H1 (cell line): ENCODE measurements at regions not wholly inside any gene's neighbourhood (a gene's known extent, or its start where the extent isn't known, plus 50 kb on each side); places are given as distances from the start of the nearest gene placed in this dataset.

ENCODE experiments used
- CTCF ChIA-PET: fragments of 300-600 bp; sonication (Branson Sonifier 250); formaldehyde crosslinking; loops from one replicate; lab custom pipeline; 2021; ENCODE audit not compliant: partially characterized antibody; lab: Charles Lee
- POLR2A ChIA-PET: fragments of 300-600 bp; sonication (Branson Sonifier 250); formaldehyde crosslinking; loops from one replicate; lab custom pipeline; 2021; ENCODE audit warnings: inconsistent platforms; ENCODE audit not compliant: partially characterized antibody; lab: Charles Lee
- DNase-seq, 2 experiments: peaks; one replicate each; pipeline versions ENCODE4 v3.0.0 to v3.0.0-alpha.2; 2010 to 2022; ENCODE audit warnings: low spot score in 2 of 2, low read depth in 1 of 2, mixed read lengths in 1 of 2
- FAIRE-seq: peaks from 2 replicates; lab custom pipeline; 2011; peaks lifted over from hg19 to GRCh38; lab: Jason Lieb, UNC
- H2AFZ ChIP-seq: 2 replicates; pipeline ENCODE4 v1.8.1; 2012; ENCODE audit warnings: low read length, inconsistent platforms
- H2AK5ac ChIP-seq: 2 replicates; pipeline ENCODE4 v1.6.1; 2013; ENCODE audit warnings: low read depth, low read length
- H2BK120ac ChIP-seq: replicated peaks from 2 replicates; pipeline ENCODE3; 2013; ENCODE audit warnings: low read depth, low read length, inconsistent platforms
- H2BK12ac ChIP-seq: 2 replicates; pipeline ENCODE4 v1.6.1; 2013; ENCODE audit warnings: low read depth, low read length
- H2BK15ac ChIP-seq: 2 replicates; pipeline ENCODE4 v1.6.1; 2013; ENCODE audit warnings: low read length
- H2BK20ac ChIP-seq: 2 replicates; pipeline ENCODE4 v1.6.1; 2013; ENCODE audit warnings: low read length
- H2BK5ac ChIP-seq: 2 replicates; pipeline ENCODE4 v1.6.1; 2013; ENCODE audit warnings: low read depth, low read length
- H3K14ac ChIP-seq: 2 replicates; pipeline ENCODE4 v1.6.1; 2013; ENCODE audit warnings: inconsistent platforms; ENCODE audit not compliant: insufficient read length
- H3K18ac ChIP-seq: 2 replicates; pipeline ENCODE4 v1.6.1; 2013; ENCODE audit warnings: low read length; ENCODE audit errors: extremely low read depth
- H3K23ac ChIP-seq: 2 replicates; pipeline ENCODE4 v1.6.1; 2013; ENCODE audit warnings: inconsistent platforms; ENCODE audit not compliant: insufficient read length
- H3K23me2 ChIP-seq: 2 replicates; pipeline ENCODE4 v1.6.1; 2013; ENCODE audit warnings: low read depth, low read length
- H3K27ac ChIP-seq: 2 replicates; pipeline ENCODE4 v1.6.1; 2011; ENCODE audit warnings: low read depth, low read length, inconsistent platforms
- H3K27me3 ChIP-seq, 4 experiments: replicated peaks in 1 of 4; 1 replicate in 1 of 4; 2 replicates in 3 of 4; pipeline versions ENCODE4 v1.6.1 to v1.8.1; 2011 to 2013; ENCODE audit warnings: low read length in 3 of 4, mild to moderate bottlenecking in 3 of 4, inconsistent platforms in 2 of 4, mixed read lengths in 2 of 4, moderate library complexity in 1 of 4; ENCODE audit not compliant: control insufficient read depth in 3 of 4, insufficient read depth in 3 of 4; ENCODE audit errors: extremely low read depth in 1 of 4
- H3K36me3 ChIP-seq, 4 experiments: 2 replicates each; pipeline versions ENCODE4 v1.6.1 to v1.8.1; 2011 to 2013; ENCODE audit warnings: mild to moderate bottlenecking in 4 of 4, low read length in 3 of 4, moderate library complexity in 2 of 4, control low read depth in 1 of 4, inconsistent platforms in 1 of 4; ENCODE audit not compliant: insufficient read depth in 4 of 4, control insufficient read depth in 2 of 4
- H3K4ac ChIP-seq: replicated peaks from 2 replicates; pipeline ENCODE3; 2013; ENCODE audit warnings: low read length, low read depth, mixed read lengths, inconsistent platforms; ENCODE audit not compliant: insufficient read length
- H3K4me1 ChIP-seq, 4 experiments: replicated peaks in 1 of 4; 1 replicate in 1 of 4; 2 replicates in 3 of 4; pipeline versions ENCODE4 v1.6.1 to v1.8.1; 2011 to 2013; ENCODE audit warnings: low read length in 3 of 4, inconsistent platforms in 2 of 4, mixed read lengths in 1 of 4; ENCODE audit not compliant: insufficient read depth in 4 of 4, control insufficient read depth in 3 of 4
- H3K4me2 ChIP-seq, 2 experiments: 2 replicates each; pipeline versions ENCODE4 v1.6.1 to v1.8.1; 2011 to 2013; ENCODE audit warnings: low read depth in 2 of 2, low read length in 2 of 2, control low read depth in 1 of 2, inconsistent platforms in 1 of 2, mild to moderate bottlenecking in 1 of 2; ENCODE audit not compliant: insufficient read depth in 1 of 2
- H3K4me3 ChIP-seq, 4 experiments: fragments of 200-600, 300-600 bp in 1 of 4; sonication (generic), shearing (Covaris generic), sonication (Bioruptor Twin) in 1 of 4; 2 replicates each; pipeline versions ENCODE4 v1.5.1 to v1.8.1; 2011 to 2016; ENCODE audit warnings: low read length in 4 of 4, low read depth in 3 of 4, control low read depth in 2 of 4, inconsistent platforms in 2 of 4, mild to moderate bottlenecking in 2 of 4, mixed read lengths in 1 of 4, moderate library complexity in 1 of 4; ENCODE audit not compliant: insufficient read depth in 2 of 4; ENCODE audit errors: extremely low read depth in 1 of 4
- H3K56ac ChIP-seq: replicated peaks from 2 replicates; pipeline ENCODE3; 2013; ENCODE audit warnings: low read depth, mild to moderate bottlenecking, mixed read lengths, low read length, inconsistent platforms; ENCODE audit not compliant: insufficient read length
- H3K79me1 ChIP-seq: 2 replicates; pipeline ENCODE4 v1.6.1; 2013; ENCODE audit warnings: low read depth, low read length, control low read depth
- H3K79me2 ChIP-seq, 2 experiments: 2 replicates each; pipeline versions ENCODE4 v1.6.1 to v1.8.1; 2012 to 2013; ENCODE audit warnings: low read length in 2 of 2, mild to moderate bottlenecking in 2 of 2, inconsistent platforms in 1 of 2; ENCODE audit not compliant: insufficient read depth in 2 of 2, control insufficient read depth in 1 of 2
- H3K9ac ChIP-seq, 4 experiments: replicated peaks in 1 of 4; 1 replicate in 1 of 4; 2 replicates in 3 of 4; pipeline versions ENCODE4 v1.6.1 to v1.8.1; 2011 to 2013; ENCODE audit warnings: low read depth in 3 of 4, low read length in 3 of 4, control low read depth in 2 of 4, mild to moderate bottlenecking in 2 of 4, moderate library complexity in 2 of 4, inconsistent platforms in 1 of 4; ENCODE audit errors: extremely low read depth in 1 of 4
- H3K9me3 ChIP-seq, 2 experiments: 2 replicates each; pipeline versions ENCODE4 v1.6.1 to v1.8.1; 2012 to 2013; ENCODE audit warnings: mild to moderate bottlenecking in 2 of 2, moderate library complexity in 2 of 2, control low read depth in 1 of 2, inconsistent platforms in 1 of 2, low read depth in 1 of 2, low read length in 1 of 2, mixed read lengths in 1 of 2; ENCODE audit not compliant: insufficient read depth in 2 of 2
- H4K20me1 ChIP-seq, 2 experiments: replicated peaks in 1 of 2; 2 replicates each; pipeline versions ENCODE3 to v1.8.1; 2011 to 2013; ENCODE audit warnings: inconsistent platforms in 2 of 2, low read length in 2 of 2, mild to moderate bottlenecking in 1 of 2; ENCODE audit not compliant: insufficient read depth in 2 of 2, control insufficient read depth in 1 of 2
- H4K5ac ChIP-seq: 2 replicates; pipeline ENCODE4 v1.6.1; 2013; ENCODE audit warnings: low read length, low read depth, mixed read lengths, inconsistent platforms; ENCODE audit not compliant: insufficient read length
- H4K8ac ChIP-seq: 2 replicates; pipeline ENCODE4 v1.8.0; 2013; ENCODE audit warnings: mild to moderate bottlenecking, moderate library complexity, low read length, inconsistent platforms; ENCODE audit not compliant: insufficient read depth; ENCODE audit errors: extremely low read depth
- H4K91ac ChIP-seq: replicated peaks from 2 replicates; pipeline ENCODE3; 2013; ENCODE audit warnings: low read length, mixed read lengths, inconsistent platforms; ENCODE audit not compliant: insufficient read length
- ASH2L ChIP-seq: fragments of 200-600, 300-600 bp; sonication (generic); IDR thresholded peaks from one replicate; pipeline ENCODE4 v1.7.1; 2017; ENCODE audit warnings: low read length
- BRCA1 ChIP-seq: IDR thresholded peaks from 2 replicates; pipeline ENCODE4 v1.6.1; 2012; ENCODE audit warnings: low read depth, low read length, improper control_type of control experiment
- E2F6 ChIP-seq: IDR thresholded peaks from 2 replicates; pipeline ENCODE4 v1.6.1; 2012; ENCODE audit warnings: inconsistent platforms
- JUND ChIP-seq: IDR thresholded peaks from 2 replicates; pipeline ENCODE4 v1.6.1; 2011; ENCODE audit warnings: mild to moderate bottlenecking, improper control_type of control experiment, low read length
- KDM5A ChIP-seq: fragments of 200-600 bp; IDR thresholded peaks from 2 replicates; pipeline ENCODE4 v1.7.1; 2012; ENCODE audit warnings: mild to moderate bottlenecking, low read length, inconsistent platforms, mixed read lengths
- RBBP5 ChIP-seq: IDR thresholded peaks from 2 replicates; pipeline ENCODE4 v1.7.1; 2012; ENCODE audit warnings: low read depth, mild to moderate bottlenecking, inconsistent platforms, low read length, moderate library complexity, borderline replicate concordance
- SIN3A ChIP-seq, 2 experiments: IDR thresholded peaks in 1 of 2; conservative IDR thresholded peaks in 1 of 2; 2 replicates each; pipeline ENCODE4 v1.6.1; 2011 to 2012; ENCODE audit warnings: low read length in 2 of 2, improper control_type of control experiment in 1 of 2, low read depth in 1 of 2, mild to moderate bottlenecking in 1 of 2
- SP4 ChIP-seq: IDR thresholded peaks from 2 replicates; pipeline ENCODE4 v1.6.1; 2012; ENCODE audit warnings: low read length, inconsistent platforms
- TBP ChIP-seq: IDR thresholded peaks from 2 replicates; pipeline ENCODE4 v1.6.1; 2011; ENCODE audit warnings: low read depth, low read length, improper control_type of control experiment
- TCF12 ChIP-seq: IDR thresholded peaks from 2 replicates; pipeline ENCODE4 v1.6.1; 2011; ENCODE audit warnings: low read depth, mild to moderate bottlenecking, low read length
- TEAD4 ChIP-seq: IDR thresholded peaks from 2 replicates; pipeline ENCODE4 v1.6.1; 2012; ENCODE audit warnings: low read depth, low read length, inconsistent platforms, mixed read lengths
- YY1 ChIP-seq: IDR thresholded peaks from 2 replicates; pipeline ENCODE4 v1.6.1; 2011; ENCODE audit warnings: low read depth, mild to moderate bottlenecking, low read length

- Histone ChIP-seq H3K9me3 (no peaks in the 10 kb centered on the region), H3K79me2 (no peaks in the 10 kb centered on the region), H3K18ac (no peak overlapping the region), H2BK5ac (no peak overlapping the region), H4K91ac (no peak overlapping the region), H3K4me1 (no peaks in the 10 kb centered on the region), H2BK120ac (no peak overlapping the region), H3K4ac (no peak overlapping the region), H4K20me1 (no peaks in the 10 kb centered on the region), H2BK15ac (no peak overlapping the region), H3K27ac (no peak overlapping the region), H3K36me3 (no peaks in the 10 kb centered on the region), H3K4me2 (no peak overlapping the region), H2AK5ac (no peak overlapping the region), H3K4me3 (no peak overlapping the region), H4K8ac (no peak overlapping the region), H3K14ac (no peak overlapping the region), H4K5ac (no peak overlapping the region), H3K27me3 (peaks cover 0 to 1% (median 0%) of the 10 kb centered on the region in 4 experiments; a peak in 1 of 7 replicates), H3K79me1 (no peaks in the 10 kb centered on the region), H2BK12ac (no peak overlapping the region), H3K23ac (no peak overlapping the region), H3K23me2 (no peaks in the 10 kb centered on the region), H2BK20ac (no peak overlapping the region), H2AFZ (no peak overlapping the region), H3K56ac (no peak overlapping the region), H3K9ac (no peak overlapping the region)
- POLR2A ChIA-PET = no interaction called here
- CTCF ChIA-PET = no interaction called here
- no peak for FAIRE-seq
- no peak for DNase-seq
- TF ChIP-seq BRCA1 (no peak), SIN3A (conservative IDR thresholded peaks at IDR 0.05 in 1 of 2, IDR thresholded peaks at IDR 0.05 in 1 of 2; ENCODE audit: low read depth in 1 of 2, low read length in 2 of 2) (no peak), E2F6 (no peak), ASH2L (no peak), RBBP5 (no peak), YY1 (no peak), TEAD4 (no peak), KDM5A (no peak), TBP (no peak), SP4 (no peak), JUND (no peak), TCF12 (no peak)
Observed at GRCh38 chr14:27315947-27316346, 718.1 kb upstream of the NOVA1 start.
